ENCODE measurements at regions not wholly inside any gene's neighbourhood (a gene's known extent, or its start where the extent isn't known, plus 50 kb on each side); places are given as distances from the start of the nearest gene placed in this dataset.
A peak's percentile ranks its signal among the peaks of the same experiment; 100 is the strongest.

GRCh38 chr12:68102731-68103130, 56.8 kb downstream of the IFNG start:
- DNase-seq: no peak

DNA sequence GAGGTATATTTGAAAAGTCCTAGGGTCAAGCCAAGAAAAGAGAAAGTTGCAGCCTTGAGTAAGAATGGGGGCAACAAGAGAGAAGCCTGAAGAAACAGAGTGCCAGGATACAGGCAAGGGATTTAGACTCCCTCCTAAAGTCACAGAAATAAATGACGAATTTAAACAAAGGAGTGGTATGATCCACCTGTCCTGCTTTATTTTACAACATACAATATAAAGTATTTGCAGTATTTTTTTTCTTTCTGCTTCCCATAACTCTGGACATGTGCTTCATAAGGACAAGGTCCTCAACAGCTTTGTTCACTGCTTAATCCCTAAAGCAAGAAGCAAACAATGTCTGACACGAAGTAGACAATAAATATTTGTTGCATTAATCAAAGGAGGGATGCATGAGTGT, 57.4 kb downstream of the IFNG start:
- DNase-seq: no peak

- DNase-seq: no peak
These were observed 59.3 kb downstream of the IFNG start for GRCh38 chr12:68100241-68100640.

DNA sequence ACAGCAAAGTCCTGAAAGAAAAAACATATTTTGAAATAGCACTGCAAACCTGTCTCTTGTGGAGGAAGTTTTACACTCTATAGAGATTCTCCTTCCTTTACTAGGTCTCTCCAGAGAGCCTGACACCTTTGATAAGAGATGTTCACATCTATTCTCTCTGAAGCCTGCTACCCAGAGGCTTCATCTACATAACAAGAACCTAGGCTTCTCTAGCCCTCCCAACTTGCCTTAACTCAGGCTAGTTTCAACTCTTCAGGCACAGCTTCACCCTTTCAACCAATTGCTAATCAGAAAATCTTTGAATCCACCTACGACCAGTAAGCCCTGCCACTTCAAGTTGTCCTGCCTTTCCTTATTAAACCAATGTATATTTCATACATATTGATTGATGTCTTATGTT, 60.6 kb downstream of the IFNG start:
- DNase-seq: no peak

- DNase-seq: no peak
These were observed 62.2 kb downstream of the IFNG start for GRCh38 chr12:68097386-68097785.

- no peak for DNase-seq
These were observed 64.7 kb downstream of the IFNG start for GRCh38 chr12:68094645-68095395.

DNA sequence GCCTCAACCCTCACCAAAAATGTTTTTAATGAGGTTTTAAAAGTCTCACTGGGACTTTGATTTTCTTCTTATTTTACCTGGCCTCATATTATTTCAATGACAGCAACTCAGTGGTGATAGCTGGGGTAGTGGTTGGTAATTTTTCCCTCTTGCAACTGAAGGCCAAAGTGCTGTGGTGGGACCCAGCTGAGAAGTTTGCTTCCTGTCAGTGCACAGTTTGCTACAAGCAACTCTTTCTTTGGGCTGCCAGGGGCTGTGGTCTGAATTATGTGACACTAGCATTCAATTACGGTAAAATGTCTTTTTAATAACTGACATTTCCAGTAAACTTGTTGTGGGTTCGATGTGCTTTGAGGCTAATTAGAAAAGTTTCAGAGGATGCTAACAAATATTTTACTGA, 65.3 kb downstream of the IFNG start:
- no peak for DNase-seq

DNA sequence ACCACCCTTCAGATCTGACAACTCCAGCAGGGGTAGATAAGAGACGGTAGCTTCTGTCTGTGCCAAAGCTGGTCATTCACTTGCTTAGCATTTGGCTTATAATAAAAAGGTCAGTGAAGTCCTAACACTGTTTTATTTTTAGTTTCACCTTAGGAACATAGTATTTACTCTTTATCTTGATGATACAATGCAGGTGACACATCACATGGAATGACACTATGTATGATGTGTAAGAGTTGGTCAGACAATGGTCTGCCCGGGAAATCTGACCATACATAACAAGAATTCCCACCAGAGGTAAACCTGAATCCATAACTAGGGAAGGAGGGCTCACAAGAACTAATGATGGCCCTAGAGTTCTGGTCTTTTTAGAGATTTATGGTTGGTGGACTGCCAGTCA, 66.6 kb downstream of the IFNG start:
- no peak for DNase-seq

GRCh38 chr12:68089101-68089500, 70.4 kb downstream of the IFNG start:
- DNase-seq: no peak

DNA sequence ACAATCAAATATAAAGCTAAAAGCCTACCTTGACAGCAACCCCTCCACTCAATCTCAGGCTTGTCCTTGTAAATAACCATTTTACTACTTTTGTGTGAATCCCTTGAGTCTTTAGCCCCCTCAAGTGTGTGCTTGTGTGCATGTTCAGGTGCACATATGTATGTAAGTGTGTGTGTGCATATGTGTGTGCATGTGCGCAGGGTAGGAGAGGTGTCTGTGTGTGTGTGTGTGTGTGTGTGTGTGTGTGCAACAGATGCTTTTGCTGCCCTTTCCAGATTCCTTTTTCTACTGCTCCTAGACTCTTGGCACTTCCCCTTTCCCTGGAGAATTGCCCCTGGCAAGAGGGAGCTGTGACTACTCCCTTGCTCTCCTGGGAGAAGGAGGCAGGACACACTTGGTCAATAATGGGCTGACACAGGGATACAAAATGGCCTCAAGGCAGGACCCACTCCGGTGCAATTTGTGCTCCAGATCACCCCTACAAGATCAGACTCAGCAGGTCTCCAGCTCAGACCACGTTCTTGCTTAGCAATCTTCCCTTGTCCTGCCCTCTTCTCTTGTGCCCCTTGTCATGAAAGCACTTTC, 73.4 kb downstream of the IFNG start:
- no peak for DNase-seq

DNA sequence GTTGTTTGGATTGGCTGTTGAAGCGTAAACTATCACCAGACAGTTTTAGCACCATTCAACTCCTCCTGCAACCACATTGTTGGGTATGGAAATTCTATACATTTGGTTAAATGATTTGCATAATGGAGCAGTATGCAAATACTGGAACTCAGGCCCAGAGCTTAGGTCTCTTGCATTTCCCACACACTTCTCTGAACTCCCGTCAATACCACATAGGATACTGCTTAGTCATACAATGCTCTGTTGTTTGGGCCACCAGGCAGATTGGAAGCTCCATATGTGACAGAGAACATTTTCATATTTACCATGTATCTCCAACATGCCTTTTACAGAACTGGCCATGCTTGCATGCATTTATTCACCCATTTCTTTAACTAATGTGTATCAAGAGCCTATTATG, 78.0 kb downstream of the IFNG start:
- DNase-seq: no peak

DNA sequence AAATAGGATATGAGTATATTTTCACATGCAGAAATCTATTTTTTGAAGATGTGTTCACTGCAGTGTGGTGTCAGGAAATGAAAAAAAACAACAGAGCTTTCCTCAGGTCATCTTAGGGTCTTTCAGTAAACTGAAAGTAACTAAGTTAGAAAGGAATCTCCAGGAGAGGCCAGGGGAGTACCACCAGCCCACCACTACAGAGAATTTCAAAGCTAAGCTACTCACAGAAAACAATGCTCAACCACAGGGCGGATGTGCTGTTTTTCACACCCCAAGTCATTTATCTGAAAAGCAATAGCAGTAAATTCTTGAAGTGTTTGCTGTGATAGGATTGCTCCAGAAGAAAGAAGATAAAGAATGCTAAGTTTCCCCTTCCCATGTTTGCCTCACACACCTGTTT, 79.0 kb downstream of the IFNG start:
- peak; percentile 17 for DNase-seq

DNA sequence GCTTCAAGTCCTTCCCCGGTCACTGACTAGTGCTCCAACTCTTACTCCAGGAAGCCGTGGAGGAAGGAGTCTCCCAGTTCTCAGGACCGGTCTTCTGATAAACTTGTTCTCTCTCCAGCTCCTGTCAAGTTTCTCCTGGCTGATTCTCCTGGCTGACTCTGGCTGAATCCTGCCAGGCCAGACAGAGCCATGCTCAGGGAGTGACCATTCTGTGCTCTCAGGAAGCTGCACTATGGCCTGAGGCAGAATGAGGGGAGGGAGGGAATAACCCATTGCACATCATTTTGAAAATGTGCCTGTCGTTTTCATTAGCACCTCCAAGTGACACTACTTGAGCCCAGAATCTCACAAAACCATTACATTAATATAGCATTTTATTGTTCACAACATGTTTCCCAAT, 80.8 kb downstream of the IFNG start:
- DNase-seq: no peak

- DNase-seq: no peak
These were observed 84.1 kb downstream of the IFNG start for GRCh38 chr12:68075416-68075815.

DNA sequence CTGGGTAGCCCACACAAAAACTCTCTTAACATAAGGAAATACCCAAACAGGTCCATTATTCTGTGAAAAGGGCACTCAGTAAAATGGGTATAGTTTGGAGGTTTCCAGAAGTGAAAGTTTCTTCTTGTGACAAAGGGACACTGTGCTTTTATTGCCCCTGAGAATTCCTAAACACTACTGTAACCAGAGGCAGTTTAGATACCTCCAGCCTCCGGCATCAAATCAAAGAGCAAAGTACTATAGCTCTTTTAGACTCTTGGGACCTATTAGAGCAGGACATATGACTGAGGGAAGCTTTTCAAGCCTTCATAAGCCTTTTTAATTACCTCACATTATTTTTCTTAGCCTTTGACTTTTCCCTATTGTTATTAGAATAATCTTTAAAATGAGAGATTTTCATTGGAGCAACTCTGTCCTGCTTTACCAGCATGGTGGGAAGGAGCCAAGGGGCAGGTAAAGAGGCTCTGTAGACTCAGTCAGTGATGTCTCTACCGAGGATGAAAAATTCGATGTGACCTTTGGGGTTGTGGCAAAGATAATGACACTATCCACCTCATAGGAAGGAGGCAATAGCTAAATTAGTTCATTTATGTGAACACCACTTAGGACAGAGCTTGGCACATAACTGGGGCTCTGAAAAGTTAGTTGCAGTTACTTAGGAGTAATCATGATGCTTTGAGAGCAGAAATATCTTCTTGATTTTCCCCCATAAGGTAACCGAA, 85.1 kb downstream of the IFNG start:
- DNase-seq: no peak

- no peak for DNase-seq
These were observed 81.7 kb downstream of the IFNG-AS1 start for GRCh38 chr12:68070957-68071356.
